Smooth muscle cell (in vitro differentiated cells): ENCODE measurements at regions not wholly inside any gene's neighbourhood (a gene's known extent, or its start where the extent isn't known, plus 50 kb on each side); places are given as distances from the start of the nearest gene placed in this dataset.

Experiments
- DNase-seq: peaks from one replicate; lab custom pipeline; 2025; ENCODE audit not compliant: unreplicated experiment; lab: John Stamatoyannopoulos, UW
- H2AFZ ChIP-seq: fragments of 200-600 bp; sonication (generic); 2 replicates; pipeline ENCODE4 v1.6.0; 2016; ENCODE audit warnings: antibody characterized with exemption, low read depth, mild to moderate bottlenecking
- H3F3A ChIP-seq: fragments of 200-600 bp; sonication (generic); 2 replicates; pipeline ENCODE4 v1.6.0; 2017; ENCODE audit warnings: antibody characterized with exemption, low read depth
- H3K27ac ChIP-seq: fragments of 200-600 bp; sonication (generic); 2 replicates; pipeline ENCODE4 v1.5.1; 2016; ENCODE audit warnings: low read depth, mild to moderate bottlenecking
- H3K27me3 ChIP-seq: fragments of 200-600 bp; sonication (generic); 2 replicates; pipeline ENCODE4 v1.6.1; 2016; ENCODE audit warnings: low read depth, mild to moderate bottlenecking
- H3K36me3 ChIP-seq: fragments of 200-600 bp; sonication (generic); 2 replicates; pipeline ENCODE4 v1.5.1; 2016; ENCODE audit warnings: low read depth
- H3K4me1 ChIP-seq: fragments of 200-600 bp; sonication (generic); 2 replicates; pipeline ENCODE4 v1.5.1; 2016; ENCODE audit warnings: low read depth
- H3K4me2 ChIP-seq: fragments of 200-600 bp; sonication (generic); 2 replicates; pipeline ENCODE4 v1.6.0; 2016; ENCODE audit warnings: mild to moderate bottlenecking
- H3K4me3 ChIP-seq: fragments of 200-600 bp; sonication (generic); 2 replicates; pipeline ENCODE4 v1.5.1; 2016; ENCODE audit warnings: mild to moderate bottlenecking
- H3K79me2 ChIP-seq: fragments of 200-600 bp; sonication (generic); 2 replicates; pipeline ENCODE4 v1.6.0; 2016; ENCODE audit warnings: low read depth, mild to moderate bottlenecking
- H3K9ac ChIP-seq: fragments of 200-600 bp; sonication (generic); 2 replicates; pipeline ENCODE4 v1.6.0; 2016; ENCODE audit warnings: low read depth
- H3K9me3 ChIP-seq: fragments of 200-600 bp; sonication (generic); replicated peaks from 2 replicates; pipeline ENCODE4 v1.5.1; 2016; ENCODE audit warnings: low read depth
- H4K20me1 ChIP-seq: fragments of 200-600 bp; sonication (generic); 2 replicates; pipeline ENCODE4 v1.6.0; 2016; ENCODE audit warnings: low read depth
- WGBS: methylation state at CpG from one replicate; pipeline ENCODE4 v1.1.7; 2016; ENCODE audit warnings: low lambda C conversion rate; 5-methylcytosine and 5-hydroxymethylcytosine counted together
- TF ChIP-seq, protein P1 (sequence below): fragments of 200-600 bp; sonication (generic); IDR thresholded peaks from 2 replicates; pipeline ENCODE4 v1.5.1; 2017; ENCODE audit warnings: borderline replicate concordance, mild to moderate bottlenecking, antibody characterized with exemption; ENCODE audit not compliant: insufficient read depth, poor library complexity, severe bottlenecking

DNA sequence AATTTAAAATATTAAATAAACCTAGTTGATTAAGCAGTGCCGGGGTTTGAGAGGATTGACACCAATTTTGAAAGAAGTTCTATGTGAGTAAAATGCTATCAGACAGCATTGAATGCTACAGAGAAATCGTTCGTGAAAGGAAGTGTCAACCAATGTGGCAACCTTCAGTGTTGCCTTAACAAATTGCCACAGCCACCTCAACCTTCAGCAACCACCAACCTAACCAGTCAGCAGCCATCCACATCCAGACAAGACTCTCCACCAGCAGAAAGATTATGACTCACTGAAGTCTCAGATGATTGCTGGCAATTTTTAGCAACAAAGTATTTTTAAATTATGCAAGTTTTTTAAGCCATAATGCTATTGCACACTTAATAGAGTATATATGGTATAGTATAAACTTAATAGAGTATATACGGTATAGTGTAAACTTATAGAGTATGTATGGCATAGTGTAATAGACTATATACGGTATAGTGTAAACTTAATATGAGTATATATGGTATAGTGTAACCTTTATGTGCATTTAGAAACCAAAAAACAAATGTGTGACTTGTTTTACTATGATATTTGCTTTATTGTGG lies 65.3 kb upstream of the ID4 start:
- H3K79me2 ChIP-seq = no peaks in the 10 kb centered on the region
- no peak overlapping the region for H3K4me3 ChIP-seq
- no peaks in the 10 kb centered on the region for H4K20me1 ChIP-seq
- H3K27me3 ChIP-seq = no peaks in the 10 kb centered on the region
- H3K9ac ChIP-seq = no peak overlapping the region
- H3K4me1 ChIP-seq = no peaks in the 10 kb centered on the region
- WGBS = 86% methylated on average over 5 of the region's 5 CpGs
- TF ChIP-seq, protein P1, sequence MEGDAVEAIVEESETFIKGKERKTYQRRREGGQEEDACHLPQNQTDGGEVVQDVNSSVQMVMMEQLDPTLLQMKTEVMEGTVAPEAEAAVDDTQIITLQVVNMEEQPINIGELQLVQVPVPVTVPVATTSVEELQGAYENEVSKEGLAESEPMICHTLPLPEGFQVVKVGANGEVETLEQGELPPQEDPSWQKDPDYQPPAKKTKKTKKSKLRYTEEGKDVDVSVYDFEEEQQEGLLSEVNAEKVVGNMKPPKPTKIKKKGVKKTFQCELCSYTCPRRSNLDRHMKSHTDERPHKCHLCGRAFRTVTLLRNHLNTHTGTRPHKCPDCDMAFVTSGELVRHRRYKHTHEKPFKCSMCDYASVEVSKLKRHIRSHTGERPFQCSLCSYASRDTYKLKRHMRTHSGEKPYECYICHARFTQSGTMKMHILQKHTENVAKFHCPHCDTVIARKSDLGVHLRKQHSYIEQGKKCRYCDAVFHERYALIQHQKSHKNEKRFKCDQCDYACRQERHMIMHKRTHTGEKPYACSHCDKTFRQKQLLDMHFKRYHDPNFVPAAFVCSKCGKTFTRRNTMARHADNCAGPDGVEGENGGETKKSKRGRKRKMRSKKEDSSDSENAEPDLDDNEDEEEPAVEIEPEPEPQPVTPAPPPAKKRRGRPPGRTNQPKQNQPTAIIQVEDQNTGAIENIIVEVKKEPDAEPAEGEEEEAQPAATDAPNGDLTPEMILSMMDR = no peak
- no peak overlapping the region for H3K4me2 ChIP-seq
- no peaks in the 10 kb centered on the region for H3K9me3 ChIP-seq
- H2AFZ ChIP-seq = no peak overlapping the region
- no peaks in the 10 kb centered on the region for H3K36me3 ChIP-seq
- H3K27ac ChIP-seq = no peak overlapping the region
- no peaks in the 10 kb centered on the region for H3F3A ChIP-seq
- no peak for DNase-seq

DNA sequence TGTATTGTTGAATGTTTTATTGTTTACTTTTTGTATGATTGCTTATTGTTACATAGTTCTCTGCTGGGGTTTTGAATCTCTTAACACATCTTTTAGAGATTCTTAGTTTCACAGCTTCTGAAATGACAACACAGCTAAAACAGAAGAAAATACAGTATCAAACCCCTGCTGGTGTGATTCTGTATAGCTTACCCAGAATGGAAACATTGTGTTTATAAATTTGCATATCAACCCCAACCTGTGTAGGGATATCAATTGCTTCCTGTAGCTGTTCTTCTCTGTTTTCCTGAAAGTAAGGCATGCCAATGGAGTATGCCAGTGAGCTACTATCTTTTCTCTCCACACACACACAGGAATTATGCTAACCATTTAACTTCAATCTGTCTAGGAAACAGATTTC lies 64.3 kb upstream of the ID4 start:
- TF ChIP-seq, protein P1 = no peak
- Histone ChIP-seq H4K20me1 (no peaks in the 10 kb centered on the region), H3K9ac (no peak overlapping the region), H3K36me3 (no peaks in the 10 kb centered on the region), H3K9me3 (no peaks in the 10 kb centered on the region), H3K79me2 (no peaks in the 10 kb centered on the region), H3K4me3 (no peak overlapping the region), H3K27me3 (no peaks in the 10 kb centered on the region), H3K27ac (no peak overlapping the region), H3K4me1 (no peaks in the 10 kb centered on the region), H2AFZ (no peak overlapping the region), H3F3A (no peaks in the 10 kb centered on the region), H3K4me2 (no peak overlapping the region)
- no peak for DNase-seq

DNA sequence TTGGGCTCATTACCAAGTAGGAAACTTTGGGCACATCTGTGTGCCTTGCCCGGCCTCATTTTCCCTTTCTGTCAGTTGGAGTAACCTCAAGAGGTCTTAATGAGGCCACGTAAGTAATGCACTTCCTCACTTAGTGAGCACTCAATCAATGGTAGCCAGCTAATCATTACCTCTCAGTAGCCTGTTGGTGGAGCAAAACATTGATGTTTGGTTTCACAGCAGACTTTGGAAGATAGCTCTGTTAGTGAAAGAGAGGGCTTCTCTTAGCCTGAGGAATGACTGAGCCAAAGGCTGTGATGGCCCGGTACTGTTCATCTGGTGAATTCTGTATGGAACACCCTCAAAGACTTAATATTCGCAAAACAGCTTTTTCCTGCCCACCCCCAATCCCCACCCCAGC lies 55.9 kb upstream of the ID4 start:
- no peak overlapping the region for H3K4me2 ChIP-seq
- TF ChIP-seq, protein P1 = no peak
- H3K9ac ChIP-seq = no peak overlapping the region
- H3K4me3 ChIP-seq = no peak overlapping the region
- 86% methylated on average over 4 of the region's 4 CpGs for WGBS
- H2AFZ ChIP-seq = no peak overlapping the region
- no peaks in the 10 kb centered on the region for H3K27me3 ChIP-seq
- H3K36me3 ChIP-seq = no peaks in the 10 kb centered on the region
- H4K20me1 ChIP-seq = no peaks in the 10 kb centered on the region
- no peaks in the 10 kb centered on the region for H3K4me1 ChIP-seq
- no peak for DNase-seq
- H3F3A ChIP-seq = no peaks in the 10 kb centered on the region
- H3K9me3 ChIP-seq = no peaks in the 10 kb centered on the region
- H3K27ac ChIP-seq = no peak overlapping the region
- H3K79me2 ChIP-seq = no peaks in the 10 kb centered on the region

DNA sequence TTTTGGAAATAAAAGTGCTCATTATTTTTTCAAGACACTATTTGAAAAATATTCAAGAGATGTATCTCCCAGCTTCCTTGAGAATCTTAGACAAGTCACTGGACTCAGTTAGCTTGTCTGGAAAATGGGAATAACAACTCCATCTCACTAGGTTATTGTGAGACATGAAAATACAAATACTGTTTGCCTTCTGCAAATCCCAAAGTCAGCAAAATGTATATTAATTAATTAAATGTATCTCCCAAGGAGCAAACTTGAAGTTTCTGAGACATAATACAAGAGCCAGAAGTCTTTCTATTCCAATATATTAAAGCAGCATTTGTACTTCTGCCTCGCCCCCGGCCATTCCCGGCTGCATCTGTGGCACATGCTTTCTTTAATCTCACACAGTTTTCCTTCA lies 54.6 kb upstream of the ID4 start:
- DNase-seq = no peak
- H3K79me2 ChIP-seq = no peaks in the 10 kb centered on the region
- no peak overlapping the region for H2AFZ ChIP-seq
- no peak overlapping the region for H3K4me2 ChIP-seq
- no peak overlapping the region for H3K4me3 ChIP-seq
- no peak overlapping the region for H3K9ac ChIP-seq
- H3K27me3 ChIP-seq = no peaks in the 10 kb centered on the region
- no peaks in the 10 kb centered on the region for H3K9me3 ChIP-seq
- no peaks in the 10 kb centered on the region for H3K4me1 ChIP-seq
- 84% methylated on average over 3 of the region's 3 CpGs for WGBS
- TF ChIP-seq, protein P1 = no peak
- no peaks in the 10 kb centered on the region for H4K20me1 ChIP-seq
- no peaks in the 10 kb centered on the region for H3K36me3 ChIP-seq
- no peak overlapping the region for H3K27ac ChIP-seq
- H3F3A ChIP-seq = no peaks in the 10 kb centered on the region
